Caco-2 (cell line): ENCODE measurements at regions not wholly inside any gene's neighbourhood (a gene's known extent, or its start where the extent isn't known, plus 50 kb on each side); places are given as distances from the start of the nearest gene placed in this dataset.

Experiments
- BruUV-seq: library from RNA; stranded (reverse); fragments of 400-500 nt; replicated peaks from 2 replicates; lab custom pipeline; 2021; lab: Mats Ljungman, UMichigan
- CTCF ChIA-PET: fragments of 300-600 bp; sonication (Branson Sonifier 250); formaldehyde crosslinking; loops from one replicate; lab custom pipeline; 2022; ENCODE audit warnings: antibody characterized with exemption; lab: Charles Lee
- POLR2A ChIA-PET: fragments of 300-600 bp; sonication (Branson Sonifier 250); formaldehyde crosslinking; loops from one replicate; lab custom pipeline; 2022; ENCODE audit warnings: antibody characterized with exemption; lab: Charles Lee
- DNase-seq, 2 experiments: peaks; one replicate each; pipeline versions ENCODE4 v3.0.0 to v3.0.0-alpha.2; 2020 to 2022
- H3K27me3 ChIP-seq: replicated peaks from 2 replicates; pipeline ENCODE4 v1.6.0; 2011; ENCODE audit warnings: low read length; ENCODE audit not compliant: control insufficient read depth, insufficient read depth
- H3K36me3 ChIP-seq: 2 replicates; pipeline ENCODE4 v1.5.1; 2011; ENCODE audit warnings: low read length; ENCODE audit not compliant: control insufficient read depth, insufficient read depth
- H3K4me1 ChIP-seq: fragments of 250-450 bp; sonication (Bioruptor Pico); 2 replicates; pipeline ENCODE4 v1.5.1; 2020; ENCODE audit warnings: mild to moderate bottlenecking
- H3K4me3 ChIP-seq: 2 replicates; pipeline ENCODE4 v1.5.1; 2011; ENCODE audit warnings: low read depth, mild to moderate bottlenecking, control low read depth, low read length
- H3K9me3 ChIP-seq: fragments of 250-450 bp; sonication (Bioruptor Pico); 2 replicates; pipeline ENCODE4 v1.5.1; 2020; ENCODE audit warnings: mild to moderate bottlenecking, moderate library complexity
- H3K27ac Mint-ChIP-seq: one replicate; pipeline ENCODE4 v1.8.0; 2022; ENCODE audit warnings: mixed read lengths; ENCODE audit not compliant: unreplicated experiment
- H3K27me3 Mint-ChIP-seq: one replicate; pipeline ENCODE4 v1.8.0; 2022; ENCODE audit warnings: mixed read lengths; ENCODE audit not compliant: insufficient read depth, unreplicated experiment
- H3K36me3 Mint-ChIP-seq: one replicate; pipeline ENCODE4 v1.8.0; 2022; ENCODE audit warnings: mild to moderate bottlenecking, mixed read lengths; ENCODE audit not compliant: insufficient read depth, unreplicated experiment
- H3K4me1 Mint-ChIP-seq: one replicate; pipeline ENCODE4 v1.8.0; 2022; ENCODE audit warnings: low read depth, mixed read lengths; ENCODE audit not compliant: unreplicated experiment
- H3K4me3 Mint-ChIP-seq: one replicate; pipeline ENCODE4 v1.8.0; 2022; ENCODE audit warnings: mild to moderate bottlenecking, moderate library complexity, mixed read lengths; ENCODE audit not compliant: unreplicated experiment
- H3K9me3 Mint-ChIP-seq: one replicate; pipeline ENCODE4 v1.8.0; 2022; ENCODE audit warnings: mixed read lengths; ENCODE audit not compliant: unreplicated experiment
- intact Hi-C: fragments of 100-400 bp; cut with micrococcal nuclease; formaldehyde crosslinking; loops from one replicate; pipeline ENCODE4 v1.10.0; 2022; ENCODE audit not compliant: unreplicated experiment
- TF ChIP-seq, protein P1 (sequence below), 2 experiments: fragments of 200-600 bp in 1 of 2; IDR thresholded peaks; 1 replicate in 1 of 2; 2 replicates in 1 of 2; pipeline versions ENCODE4 v1.5.1 to v1.8.0; 2011 to 2022; ENCODE audit warnings: antibody characterized with exemption in 1 of 2, control low read depth in 1 of 2, inconsistent platforms in 1 of 2, low read depth in 1 of 2, low read length in 1 of 2, mild to moderate bottlenecking in 1 of 2, moderate library complexity in 1 of 2; ENCODE audit not compliant: insufficient read depth in 1 of 2, severe bottlenecking in 1 of 2, unreplicated experiment in 1 of 2

DNA sequence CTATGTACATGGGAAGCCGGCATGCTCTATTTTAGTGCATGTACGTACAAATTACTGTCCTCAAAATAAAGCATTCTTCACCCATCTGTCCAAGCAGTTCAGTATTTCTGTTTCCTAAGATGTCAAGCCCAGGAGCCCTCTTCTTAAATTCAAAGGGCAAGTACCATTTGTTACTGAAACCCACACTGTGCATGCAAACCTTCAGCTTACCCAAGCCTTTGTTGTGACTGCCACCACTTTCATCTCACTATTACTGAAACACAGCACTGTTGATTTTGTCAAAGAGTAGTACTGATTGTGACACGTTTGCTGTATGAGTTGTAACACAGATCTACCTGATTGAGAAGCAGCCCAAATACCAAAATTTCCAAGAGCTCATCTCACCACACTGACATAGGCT, 390.4 kb upstream of the IZUMO3 start:
- H3K4me3 ChIP-seq, result no peak overlapping the region
- Mint-ChIP-seq H3K27ac (no peak overlapping the region), H3K36me3 (no peaks in the 10 kb centered on the region), H3K27me3 (no peaks in the 10 kb centered on the region), H3K4me3 (no peak overlapping the region), H3K4me1 (no peaks in the 10 kb centered on the region), H3K9me3 (no peaks in the 10 kb centered on the region)
- ChIA-PET CTCF (no interaction called here), POLR2A (no interaction called here)
- H3K4me1 ChIP-seq, result no peaks in the 10 kb centered on the region
- no TSS peak for BruUV-seq
- H3K9me3 ChIP-seq, result no peaks in the 10 kb centered on the region
- DNase-seq, result no peak
- TF ChIP-seq, protein P1, sequence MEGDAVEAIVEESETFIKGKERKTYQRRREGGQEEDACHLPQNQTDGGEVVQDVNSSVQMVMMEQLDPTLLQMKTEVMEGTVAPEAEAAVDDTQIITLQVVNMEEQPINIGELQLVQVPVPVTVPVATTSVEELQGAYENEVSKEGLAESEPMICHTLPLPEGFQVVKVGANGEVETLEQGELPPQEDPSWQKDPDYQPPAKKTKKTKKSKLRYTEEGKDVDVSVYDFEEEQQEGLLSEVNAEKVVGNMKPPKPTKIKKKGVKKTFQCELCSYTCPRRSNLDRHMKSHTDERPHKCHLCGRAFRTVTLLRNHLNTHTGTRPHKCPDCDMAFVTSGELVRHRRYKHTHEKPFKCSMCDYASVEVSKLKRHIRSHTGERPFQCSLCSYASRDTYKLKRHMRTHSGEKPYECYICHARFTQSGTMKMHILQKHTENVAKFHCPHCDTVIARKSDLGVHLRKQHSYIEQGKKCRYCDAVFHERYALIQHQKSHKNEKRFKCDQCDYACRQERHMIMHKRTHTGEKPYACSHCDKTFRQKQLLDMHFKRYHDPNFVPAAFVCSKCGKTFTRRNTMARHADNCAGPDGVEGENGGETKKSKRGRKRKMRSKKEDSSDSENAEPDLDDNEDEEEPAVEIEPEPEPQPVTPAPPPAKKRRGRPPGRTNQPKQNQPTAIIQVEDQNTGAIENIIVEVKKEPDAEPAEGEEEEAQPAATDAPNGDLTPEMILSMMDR (IDR thresholded peaks at IDR 0.05; ENCODE audit: insufficient read depth in 1 of 2, low read depth in 1 of 2, low read length in 1 of 2, severe bottlenecking in 1 of 2, unreplicated experiment in 1 of 2), result no peak
- H3K27me3 ChIP-seq, result no peaks in the 10 kb centered on the region
- H3K36me3 ChIP-seq, result no peaks in the 10 kb centered on the region
- intact Hi-C loops, result no loop called here

- H3K9me3 ChIP-seq, result no peaks in the 10 kb centered on the region
- Mint-ChIP-seq H3K4me3 (no peak overlapping the region), H3K36me3 (no peaks in the 10 kb centered on the region), H3K4me1 (no peaks in the 10 kb centered on the region), H3K27me3 (no peaks in the 10 kb centered on the region), H3K27ac (no peak overlapping the region), H3K9me3 (no peaks in the 10 kb centered on the region)
- ChIA-PET POLR2A (no interaction called here), CTCF (no interaction called here)
- BruUV-seq, result no TSS peak
- no peaks in the 10 kb centered on the region for H3K4me1 ChIP-seq
- no peak for DNase-seq
- no peaks in the 10 kb centered on the region for H3K27me3 ChIP-seq
- H3K4me3 ChIP-seq, result no peak overlapping the region
- intact Hi-C loops, result no loop called here
- TF ChIP-seq, protein P1 (IDR thresholded peaks at IDR 0.05; ENCODE audit: insufficient read depth in 1 of 2, low read depth in 1 of 2, low read length in 1 of 2, severe bottlenecking in 1 of 2, unreplicated experiment in 1 of 2), result no peak
- H3K36me3 ChIP-seq, result no peaks in the 10 kb centered on the region
These were observed 387.1 kb upstream of the IZUMO3 start for GRCh38 chr9:24932785-24933184.

GRCh38 chr9:24931894-24932293, 386.2 kb upstream of the IZUMO3 start:
- no TSS peak for BruUV-seq
- no peaks in the 10 kb centered on the region for H3K27me3 Mint-ChIP-seq
- TF ChIP-seq, protein P1 (IDR thresholded peaks at IDR 0.05; ENCODE audit: insufficient read depth in 1 of 2, low read depth in 1 of 2, low read length in 1 of 2, severe bottlenecking in 1 of 2, unreplicated experiment in 1 of 2), result no peak
- intact Hi-C loops, result no loop called here
- H3K9me3 ChIP-seq, result no peaks in the 10 kb centered on the region
- H3K27me3 ChIP-seq, result no peaks in the 10 kb centered on the region
- H3K9me3 Mint-ChIP-seq, result no peaks in the 10 kb centered on the region
- no peak overlapping the region for H3K4me3 Mint-ChIP-seq
- H3K36me3 Mint-ChIP-seq, result no peaks in the 10 kb centered on the region
- no peak overlapping the region for H3K27ac Mint-ChIP-seq
- ChIA-PET CTCF (no interaction called here), POLR2A (no interaction called here)
- no peaks in the 10 kb centered on the region for H3K36me3 ChIP-seq
- H3K4me3 ChIP-seq, result no peak overlapping the region
- no peak for DNase-seq
- H3K4me1 Mint-ChIP-seq, result no peaks in the 10 kb centered on the region
- no peaks in the 10 kb centered on the region for H3K4me1 ChIP-seq
